Astrocyte of the hippocampus (primary cell): ENCODE measurements at regions not wholly inside any gene's neighbourhood (a gene's known extent, or its start where the extent isn't known, plus 50 kb on each side); places are given as distances from the start of the nearest gene placed in this dataset.
"Not testable (repeated sequence)": the region's sequence is repeated elsewhere in the genome, so short reads cannot be mapped to it uniquely, and the experiment has no call there.

Source experiments
- DNase-seq: peaks from one replicate; pipeline ENCODE4 v3.0.0; 2011; ENCODE audit warnings: low read depth, low spot score

- DNase-seq = no peak
These were observed 120.1 kb downstream of the BOD1 start for GRCh38 chr5:173496129-173496882.

DNA sequence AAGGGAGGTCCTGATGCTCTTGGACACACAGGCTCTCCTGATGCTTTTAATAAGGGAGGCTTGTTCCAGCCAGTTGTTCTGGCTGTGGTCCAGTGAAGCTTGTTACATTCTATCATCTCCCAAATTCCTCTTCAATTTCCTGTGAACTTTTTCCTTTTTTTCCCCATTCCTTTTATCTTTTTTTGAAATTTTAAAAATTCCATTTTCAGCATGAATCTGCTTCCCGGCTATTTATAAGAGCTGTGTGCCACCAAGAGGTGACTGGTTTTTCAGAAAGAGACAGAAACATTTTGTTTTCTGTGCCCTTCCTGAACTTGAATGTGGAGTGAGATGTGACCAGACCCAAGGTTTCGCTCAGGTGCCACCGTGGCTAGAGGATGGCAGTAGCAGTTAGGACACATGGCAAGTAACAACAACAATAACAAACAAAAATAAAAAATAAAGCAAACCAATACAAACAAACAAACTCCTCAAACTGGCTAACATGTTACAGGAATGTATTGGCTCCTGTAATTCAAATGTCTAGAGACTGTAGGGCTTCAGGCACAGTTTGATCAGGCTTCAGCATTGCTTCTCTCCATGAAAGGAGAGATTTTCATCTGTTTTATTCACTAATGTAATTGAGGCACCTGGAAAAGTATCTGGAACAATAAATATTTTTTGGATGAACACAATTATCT is 121.1 kb downstream of the BOD1 start:
- no peak for DNase-seq

GRCh38 chr5:173494446-173494845 is 122.0 kb downstream of the BOD1 start:
- no peak for DNase-seq

- DNase-seq = no peak
These were observed 122.6 kb downstream of the BOD1 start for GRCh38 chr5:173493846-173494245.

GRCh38 chr5:173493040-173493439 is 123.4 kb downstream of the BOD1 start:
- no peak for DNase-seq

DNA sequence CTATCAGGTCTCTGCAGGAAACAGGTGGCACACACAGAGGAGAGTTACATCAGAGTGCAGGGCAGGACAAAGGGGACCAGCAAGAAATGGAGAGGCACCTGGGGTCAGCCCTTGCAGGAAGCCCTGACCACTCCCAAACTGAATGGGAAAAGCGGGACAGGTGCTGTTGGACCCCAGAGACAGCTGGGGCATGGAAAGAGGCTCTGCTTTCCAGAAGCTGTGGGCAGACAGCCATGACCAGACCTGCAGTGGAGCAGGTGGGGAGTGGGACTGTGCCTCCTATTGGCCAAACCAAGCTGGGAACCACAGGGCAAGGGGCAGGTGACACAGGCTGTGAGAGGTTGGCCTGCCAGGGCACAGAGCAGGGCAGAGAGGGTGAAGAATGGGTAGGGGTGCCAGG is 125.8 kb downstream of the BOD1 start:
- no peak for DNase-seq

DNA sequence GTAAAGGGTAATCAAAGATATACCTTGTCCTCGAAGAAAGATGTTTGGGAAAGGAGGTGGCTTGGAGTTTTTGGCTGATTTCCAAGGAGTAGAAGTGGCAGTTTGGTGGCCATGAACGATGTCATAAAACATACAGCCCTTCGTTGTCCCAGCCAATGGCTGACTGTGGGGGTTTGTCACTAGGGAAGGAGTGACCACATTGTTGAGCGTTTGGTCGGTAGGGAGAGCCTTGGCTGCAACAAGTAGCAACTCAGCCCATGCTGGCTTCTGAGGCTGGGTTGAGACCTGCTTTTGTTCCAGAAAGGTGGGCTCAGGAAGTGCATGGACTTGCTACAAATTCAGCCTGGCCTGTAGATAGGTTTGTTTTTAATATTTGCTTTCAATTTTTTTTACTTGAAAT is 128.3 kb downstream of the BOD1 start:
- DNase-seq = no peak

- DNase-seq = no peak
These were observed 129.2 kb downstream of the BOD1 start for GRCh38 chr5:173487300-173487699.

GRCh38 chr5:173486355-173487225 is 129.9 kb downstream of the BOD1 start:
- DNase-seq = peak; percentile 59

GRCh38 chr5:173484569-173484968 is 131.9 kb downstream of the BOD1 start:
- DNase-seq = no peak

DNA sequence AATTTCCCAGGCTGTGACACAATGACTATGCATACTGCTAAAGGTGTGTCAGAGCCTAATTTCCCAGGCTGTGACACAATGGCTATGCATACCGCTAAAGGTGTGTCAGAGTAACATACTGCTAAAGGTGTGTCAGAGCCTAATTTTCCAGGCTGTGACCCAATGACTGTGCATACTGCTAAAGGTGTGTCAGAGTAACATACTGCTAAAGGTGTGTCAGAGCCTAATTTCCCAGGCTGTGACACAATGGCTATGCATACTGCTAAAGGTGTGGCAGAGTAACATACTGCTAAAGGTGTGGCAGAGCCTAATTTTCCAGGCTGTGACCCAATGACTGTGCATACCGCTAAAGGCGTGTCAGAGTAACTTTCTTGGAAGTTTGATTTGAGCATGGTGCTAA is 132.9 kb downstream of the BOD1 start:
- not testable (repeated sequence) for DNase-seq

DNA sequence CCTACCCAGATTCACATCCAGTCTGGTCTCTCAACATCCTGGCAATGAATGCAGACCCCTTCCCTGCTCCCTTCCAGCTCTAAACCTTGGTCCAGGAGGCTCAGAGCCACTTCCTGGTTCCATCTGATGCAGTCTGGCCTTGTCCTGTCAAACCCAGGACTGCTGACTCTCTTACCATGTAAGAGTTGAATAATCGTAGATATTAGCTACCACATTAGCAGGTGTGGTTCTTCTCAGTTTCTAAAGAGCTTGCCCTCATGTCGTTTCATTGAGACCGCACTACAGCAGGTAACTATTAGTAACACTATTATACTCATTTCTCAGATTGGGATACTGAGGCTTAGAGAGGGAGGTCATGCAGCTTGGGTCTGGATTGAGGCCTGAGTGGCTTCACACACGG is 133.3 kb downstream of the BOD1 start:
- no peak for DNase-seq

GRCh38 chr5:173481821-173482220 is 134.6 kb downstream of the BOD1 start:
- no peak for DNase-seq

- DNase-seq = no peak
These were observed 135.6 kb downstream of the BOD1 start for GRCh38 chr5:173480896-173481295.

GRCh38 chr5:173479711-173480110 is 136.7 kb downstream of the BOD1 start:
- DNase-seq = no peak

DNA sequence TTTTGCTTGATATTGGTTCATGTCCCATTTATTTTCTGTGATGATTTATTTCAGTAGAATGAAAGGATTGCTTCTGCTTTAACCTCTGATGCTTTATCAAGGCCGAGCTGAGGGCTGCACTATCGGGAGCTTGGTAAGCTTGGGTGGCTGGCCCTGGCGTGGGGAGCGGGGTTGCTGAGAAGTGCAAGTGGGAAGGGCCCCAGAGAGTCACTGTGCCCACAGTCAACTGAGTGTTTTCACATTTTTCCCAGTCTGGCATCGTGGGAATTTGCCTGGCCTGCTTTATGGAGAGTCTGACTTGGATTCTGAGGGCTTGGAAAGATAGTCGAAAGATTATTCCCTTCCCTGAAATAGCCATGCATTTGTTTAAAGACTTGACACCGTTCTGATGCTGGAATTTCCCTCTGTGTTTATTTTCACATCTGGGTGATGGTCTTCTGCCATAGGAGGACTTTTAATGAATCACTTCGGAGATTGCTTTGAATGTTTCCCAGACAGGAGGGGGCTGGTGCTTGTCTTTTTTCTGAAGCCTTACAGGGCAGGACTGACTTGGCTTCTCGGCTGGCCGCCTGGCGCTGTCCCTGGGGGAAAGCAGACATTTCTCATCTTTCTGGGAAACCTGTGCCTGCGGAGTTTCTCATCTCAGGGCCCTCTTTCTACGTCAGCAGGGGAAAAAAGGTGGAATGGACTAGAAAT is 139.0 kb downstream of the BOD1 start:
- DNase-seq = peak; percentile 80

GRCh38 chr5:173475780-173476179 is 140.7 kb downstream of the BOD1 start:
- no peak for DNase-seq

DNA sequence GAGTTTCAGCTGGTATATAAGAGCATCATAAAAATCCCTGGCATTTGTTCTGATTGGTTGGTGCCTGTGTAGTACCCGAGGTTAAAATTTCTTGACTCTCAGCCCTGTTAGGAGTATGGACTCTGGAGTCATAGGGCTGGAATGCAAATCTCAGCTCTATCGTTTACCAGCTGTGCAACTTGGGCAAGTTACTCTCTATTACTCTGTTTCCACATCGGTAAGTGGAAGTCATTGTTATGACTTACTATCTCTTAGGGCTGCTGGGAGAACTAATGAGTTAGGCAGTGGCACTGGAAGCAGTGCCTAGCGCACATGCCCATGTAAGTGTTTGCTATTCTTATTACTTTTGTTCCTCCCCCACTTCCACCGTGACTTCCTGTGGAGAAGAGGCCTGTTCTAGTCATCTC is 141.6 kb downstream of the BOD1 start:
- DNase-seq = no peak

DNA sequence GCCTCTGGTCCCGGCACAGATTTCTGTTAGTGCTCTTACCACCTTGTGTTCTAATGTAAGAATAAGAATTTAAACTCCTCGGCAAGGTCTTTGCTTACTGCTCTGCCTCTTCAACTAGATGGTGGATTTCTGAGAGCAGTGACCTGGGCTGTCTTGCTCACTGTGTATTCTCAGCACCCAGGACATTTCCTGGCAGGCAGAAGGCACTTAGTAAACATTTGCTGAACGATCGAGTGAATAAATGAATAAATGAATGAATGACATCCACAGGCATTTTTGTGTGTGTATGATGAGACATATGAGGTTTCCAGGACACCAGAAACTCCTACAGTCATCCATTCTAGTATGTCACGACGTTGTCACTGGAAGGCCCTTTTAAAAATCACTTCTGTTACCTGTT is 143.2 kb downstream of the BOD1 start:
- DNase-seq = no peak

DNA sequence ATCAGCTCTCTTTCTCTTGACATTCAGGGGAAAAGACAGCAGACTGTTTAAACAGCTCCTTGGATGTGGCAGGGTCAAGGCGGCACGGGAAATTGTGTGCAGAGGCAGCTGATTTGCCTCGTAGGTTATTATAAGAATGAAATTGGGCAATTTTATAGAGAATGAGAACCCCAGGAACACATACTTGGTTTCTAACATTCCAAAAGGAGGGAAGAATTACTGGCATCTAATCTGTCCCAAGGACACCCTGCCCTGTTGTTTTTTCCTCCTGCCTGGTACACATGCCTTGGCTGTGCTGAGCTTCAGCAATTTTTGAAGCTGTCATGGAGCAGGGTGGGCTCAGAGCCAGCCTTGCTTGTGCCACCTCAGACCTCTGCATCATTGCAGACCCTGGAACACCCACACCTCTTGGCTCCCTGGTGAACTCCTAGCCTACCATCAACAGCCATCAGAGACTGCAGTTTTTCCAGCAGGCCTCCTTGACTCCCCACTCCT is 143.6 kb downstream of the BOD1 start:
- peak; percentile 70 for DNase-seq

DNA sequence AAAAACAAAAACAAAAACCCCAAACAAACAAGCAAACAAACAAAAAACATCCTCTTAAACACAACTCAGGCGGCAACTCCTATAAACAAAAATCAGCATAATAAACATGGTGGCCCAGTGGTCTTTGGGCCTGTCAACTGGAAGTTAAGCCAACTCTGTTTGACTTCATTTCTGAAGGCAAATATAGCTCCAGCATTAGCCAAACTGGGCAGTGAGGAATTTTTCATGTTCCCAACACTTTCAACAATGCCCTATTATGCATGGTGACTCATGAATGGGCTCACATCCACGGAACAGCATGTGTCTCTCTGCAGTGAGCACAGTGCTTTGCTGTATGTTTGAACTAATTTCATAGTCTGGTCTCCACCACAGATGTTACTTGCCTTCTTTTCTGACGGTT is 143.9 kb upstream of the STC2 start:
- peak; percentile 97 for DNase-seq

- DNase-seq = no peak
These were observed 140.6 kb upstream of the STC2 start for GRCh38 chr5:173468821-173469251.
